Activated T-cell treated with anti-CD3 and anti-CD28 coated beads, Interleukin-2, amount 50 U/mL, for 48 hours (primary cell): ENCODE measurements at regions not wholly inside any gene's neighbourhood (a gene's known extent, or its start where the extent isn't known, plus 50 kb on each side); places are given as distances from the start of the nearest gene placed in this dataset.
A peak's percentile ranks its signal among the peaks of the same experiment; 100 is the strongest.
"Not testable (repeated sequence)": the region's sequence is repeated elsewhere in the genome, so short reads cannot be mapped to it uniquely, and the experiment has no call there.

ENCODE experiments used
- DNase-seq, 2 experiments: peaks; one replicate each; pipeline ENCODE4 v3.0.0-alpha.2; 2020

GRCh38 chr10:29816801-29817558 is 182.2 kb upstream of the SVIL start:
- no peak for DNase-seq

- DNase-seq = no peak
Observed at GRCh38 chr10:29815572-29815971, 180.8 kb upstream of the SVIL start.

GRCh38 chr10:29811751-29812427 is 177.1 kb upstream of the SVIL start:
- peak; percentile 31 to 47 for DNase-seq

GRCh38 chr10:29810816-29811215 is 176.0 kb upstream of the SVIL start:
- no peak for DNase-seq

- not testable (repeated sequence) for DNase-seq
Observed at GRCh38 chr10:29810231-29810630, 175.5 kb upstream of the SVIL start.

GRCh38 chr10:29809383-29809782 is 174.6 kb upstream of the SVIL start:
- no peak for DNase-seq

GRCh38 chr10:29807163-29807806 is 172.5 kb upstream of the SVIL start:
- DNase-seq = no peak

GRCh38 chr10:29806350-29806788 is 171.6 kb upstream of the SVIL start:
- no peak for DNase-seq

GRCh38 chr10:29805134-29805723 is 170.5 kb upstream of the SVIL start:
- DNase-seq = no peak

GRCh38 chr10:29804025-29804852 is 169.5 kb upstream of the SVIL start:
- DNase-seq = peak; percentile 23 to 37

- DNase-seq = no peak
Observed at GRCh38 chr10:29802171-29802570, 167.4 kb upstream of the SVIL start.

- no peak for DNase-seq
Observed at GRCh38 chr10:29798921-29799690, 164.3 kb upstream of the SVIL start.

- no peak for DNase-seq
Observed at GRCh38 chr10:29797616-29798015, 162.8 kb upstream of the SVIL start.

GRCh38 chr10:29795850-29796249 is 161.1 kb upstream of the SVIL start:
- no peak for DNase-seq

- DNase-seq = no peak
Observed at GRCh38 chr10:29794776-29795611, 160.2 kb upstream of the SVIL start.

- no peak for DNase-seq
Observed at GRCh38 chr10:29791773-29792172, 157.0 kb upstream of the SVIL start.

GRCh38 chr10:29790207-29790606 is 155.4 kb upstream of the SVIL start:
- no peak for DNase-seq

GRCh38 chr10:29788113-29788512 is 153.3 kb upstream of the SVIL start:
- DNase-seq = no peak

- no peak for DNase-seq
Observed at GRCh38 chr10:29785701-29786100, 150.9 kb upstream of the SVIL start.

GRCh38 chr10:29784175-29784773 is 149.5 kb upstream of the SVIL start:
- no peak for DNase-seq
